Cardiac fibroblast (primary cell): ENCODE measurements at regions not wholly inside any gene's neighbourhood (a gene's known extent, or its start where the extent isn't known, plus 50 kb on each side); places are given as distances from the start of the nearest gene placed in this dataset.
A peak's percentile ranks its signal among the peaks of the same experiment; 100 is the strongest.
"Not testable (repeated sequence)": the region's sequence is repeated elsewhere in the genome, so short reads cannot be mapped to it uniquely, and the experiment has no call there.

Experiments used
- DNase-seq, 2 donors: peaks; one replicate each; pipeline versions ENCODE4 v3.0.0 to v3.0.0-alpha.2; 2010; ENCODE audit warnings: low read depth in 2 of 2
- H3K4me3 ChIP-seq, 2 donors: replicated peaks in 1 of 2; 1 replicate in 1 of 2; 2 replicates in 1 of 2; pipeline ENCODE4 v1.5.1; 2011; ENCODE audit warnings: low read depth in 2 of 2, low read length in 2 of 2, mild to moderate bottlenecking in 2 of 2, moderate library complexity in 1 of 2
- TF ChIP-seq, protein P1 (sequence below): IDR thresholded peaks from one replicate; pipeline ENCODE4 v1.5.1; 2011; ENCODE audit warnings: low read depth, mild to moderate bottlenecking, low read length, inconsistent platforms

- TF ChIP-seq, protein P1, sequence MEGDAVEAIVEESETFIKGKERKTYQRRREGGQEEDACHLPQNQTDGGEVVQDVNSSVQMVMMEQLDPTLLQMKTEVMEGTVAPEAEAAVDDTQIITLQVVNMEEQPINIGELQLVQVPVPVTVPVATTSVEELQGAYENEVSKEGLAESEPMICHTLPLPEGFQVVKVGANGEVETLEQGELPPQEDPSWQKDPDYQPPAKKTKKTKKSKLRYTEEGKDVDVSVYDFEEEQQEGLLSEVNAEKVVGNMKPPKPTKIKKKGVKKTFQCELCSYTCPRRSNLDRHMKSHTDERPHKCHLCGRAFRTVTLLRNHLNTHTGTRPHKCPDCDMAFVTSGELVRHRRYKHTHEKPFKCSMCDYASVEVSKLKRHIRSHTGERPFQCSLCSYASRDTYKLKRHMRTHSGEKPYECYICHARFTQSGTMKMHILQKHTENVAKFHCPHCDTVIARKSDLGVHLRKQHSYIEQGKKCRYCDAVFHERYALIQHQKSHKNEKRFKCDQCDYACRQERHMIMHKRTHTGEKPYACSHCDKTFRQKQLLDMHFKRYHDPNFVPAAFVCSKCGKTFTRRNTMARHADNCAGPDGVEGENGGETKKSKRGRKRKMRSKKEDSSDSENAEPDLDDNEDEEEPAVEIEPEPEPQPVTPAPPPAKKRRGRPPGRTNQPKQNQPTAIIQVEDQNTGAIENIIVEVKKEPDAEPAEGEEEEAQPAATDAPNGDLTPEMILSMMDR = no peak
- H3K4me3 ChIP-seq = no peak overlapping the region
- no peak for DNase-seq
These were observed 129.1 kb upstream of the OLIG3 start for GRCh38 chr6:137623293-137623692.

- TF ChIP-seq, protein P1 = no peak
- H3K4me3 ChIP-seq = no peak overlapping the region
- DNase-seq = no peak
These were observed 131.0 kb upstream of the OLIG3 start for GRCh38 chr6:137625100-137625661.

DNA sequence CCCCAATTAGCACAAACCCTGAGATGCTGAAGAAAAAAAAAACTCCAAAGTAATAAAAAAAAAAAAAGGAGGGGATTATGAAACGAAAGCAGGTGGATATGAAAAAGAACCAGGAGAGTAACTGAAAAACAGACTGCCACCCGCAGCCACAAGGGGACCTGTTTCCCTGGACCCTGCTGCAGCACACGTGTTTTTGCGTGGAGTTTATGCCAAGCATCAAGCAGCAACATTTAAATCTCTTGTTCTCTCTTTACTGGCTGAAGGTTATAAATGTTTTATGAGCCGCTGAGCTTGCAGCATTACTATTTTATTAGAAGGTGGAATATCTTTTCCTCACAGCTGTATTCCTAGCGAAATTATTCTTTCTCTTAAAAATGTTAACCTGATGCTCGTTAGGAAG is 131.6 kb upstream of the OLIG3 start:
- TF ChIP-seq, protein P1 = no peak
- DNase-seq = no peak
- H3K4me3 ChIP-seq = no peak overlapping the region

DNA sequence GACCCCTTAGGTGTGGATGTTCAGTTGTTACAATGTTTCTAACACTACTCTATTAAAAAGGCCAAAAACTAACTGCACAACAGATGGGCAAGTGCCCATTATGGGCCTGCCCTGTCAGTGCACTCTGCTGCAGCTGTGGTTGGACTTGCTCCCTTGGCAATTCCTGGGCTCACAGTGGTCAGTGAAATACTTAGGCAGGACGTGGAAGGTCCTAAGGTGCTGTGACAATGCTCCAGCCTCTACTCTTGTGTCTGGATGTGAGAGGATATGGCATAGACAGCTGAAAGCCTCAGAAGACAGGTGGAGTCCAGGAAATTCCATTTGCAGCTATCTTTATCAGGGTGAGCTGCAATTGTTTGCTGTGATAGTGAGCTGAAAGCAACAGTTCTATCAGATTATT is 136.5 kb upstream of the OLIG3 start:
- no peak overlapping the region for H3K4me3 ChIP-seq
- TF ChIP-seq, protein P1 = no peak
- no peak for DNase-seq

DNA sequence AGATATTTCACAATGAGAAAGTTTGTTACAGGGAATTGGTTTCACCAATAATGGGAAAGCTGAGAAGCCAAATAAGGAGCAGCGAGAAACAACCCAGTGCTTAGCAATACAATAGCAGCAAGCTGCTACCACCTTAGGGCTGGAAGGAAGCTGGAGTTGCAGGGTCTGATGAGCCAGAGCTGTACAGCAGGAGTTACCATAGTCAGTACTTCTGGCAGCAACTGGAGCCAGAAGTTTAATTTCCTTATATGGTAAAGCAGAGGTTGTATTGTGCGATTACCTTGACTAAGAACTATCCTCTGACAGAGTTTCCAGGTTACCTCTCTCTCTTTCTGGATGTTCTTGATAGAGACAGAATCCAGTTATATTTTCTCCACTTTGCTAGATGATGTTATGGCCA is 137.1 kb upstream of the OLIG3 start:
- H3K4me3 ChIP-seq = no peak overlapping the region
- DNase-seq = no peak
- TF ChIP-seq, protein P1 = no peak

GRCh38 chr6:137634177-137634576 is 140.0 kb upstream of the OLIG3 start:
- not testable (repeated sequence) for H3K4me3 ChIP-seq

GRCh38 chr6:137637121-137637520 is 142.9 kb upstream of the OLIG3 start:
- no peak overlapping the region for H3K4me3 ChIP-seq
- DNase-seq = peak; percentile 96 to 98
- TF ChIP-seq, protein P1 = no peak

More at GRCh38 chr6:137634177-137634576, 140.0 kb upstream of the OLIG3 start:
- not testable (repeated sequence) for DNase-seq
